Stimulated activated CD8-positive, alpha-beta memory T cell treated with anti-CD3 and anti-CD28 coated beads, Interleukin-4, amount 100 ng/mL, for 24 hours (primary cell): ENCODE measurements at regions not wholly inside any gene's neighbourhood (a gene's known extent, or its start where the extent isn't known, plus 50 kb on each side); places are given as distances from the start of the nearest gene placed in this dataset.
"Not testable (repeated sequence)": the region's sequence is repeated elsewhere in the genome, so short reads cannot be mapped to it uniquely, and the experiment has no call there.

ENCODE experiments used
- DNase-seq: peaks from one replicate; pipeline ENCODE4 v3.0.0-alpha.2; 2020; ENCODE audit warnings: low read depth

DNA sequence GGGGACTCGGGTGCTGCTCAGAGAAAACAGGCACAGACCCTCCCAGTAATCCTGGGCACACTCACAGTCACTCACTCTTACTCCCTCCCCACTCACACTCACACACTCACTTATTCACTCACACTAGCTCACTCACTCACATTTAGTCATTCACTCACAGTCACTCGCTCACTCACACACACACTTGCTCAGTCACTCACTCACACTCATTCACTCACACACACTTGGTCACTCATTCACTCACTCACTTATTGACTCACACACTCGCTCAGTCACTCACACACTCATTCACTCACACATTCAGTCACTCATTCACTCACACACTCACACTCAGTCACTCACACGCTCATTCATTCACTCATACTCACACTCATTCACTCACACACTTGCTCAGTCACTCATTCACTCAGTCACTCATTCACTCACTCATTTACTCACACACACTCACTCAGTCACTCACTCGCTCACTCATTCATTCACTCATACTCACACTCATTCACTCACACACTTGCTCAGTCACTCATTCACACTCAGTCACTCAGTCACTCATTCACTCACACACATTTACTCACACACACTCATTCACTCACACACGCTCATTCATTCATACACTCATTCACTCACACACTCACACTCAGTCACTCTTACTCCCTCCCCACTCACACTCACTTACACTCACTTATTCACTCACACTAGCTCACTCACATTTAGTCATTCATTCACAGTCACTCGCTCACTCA, 164.2 kb upstream of the C1orf174 start:
- DNase-seq = no peak

DNA sequence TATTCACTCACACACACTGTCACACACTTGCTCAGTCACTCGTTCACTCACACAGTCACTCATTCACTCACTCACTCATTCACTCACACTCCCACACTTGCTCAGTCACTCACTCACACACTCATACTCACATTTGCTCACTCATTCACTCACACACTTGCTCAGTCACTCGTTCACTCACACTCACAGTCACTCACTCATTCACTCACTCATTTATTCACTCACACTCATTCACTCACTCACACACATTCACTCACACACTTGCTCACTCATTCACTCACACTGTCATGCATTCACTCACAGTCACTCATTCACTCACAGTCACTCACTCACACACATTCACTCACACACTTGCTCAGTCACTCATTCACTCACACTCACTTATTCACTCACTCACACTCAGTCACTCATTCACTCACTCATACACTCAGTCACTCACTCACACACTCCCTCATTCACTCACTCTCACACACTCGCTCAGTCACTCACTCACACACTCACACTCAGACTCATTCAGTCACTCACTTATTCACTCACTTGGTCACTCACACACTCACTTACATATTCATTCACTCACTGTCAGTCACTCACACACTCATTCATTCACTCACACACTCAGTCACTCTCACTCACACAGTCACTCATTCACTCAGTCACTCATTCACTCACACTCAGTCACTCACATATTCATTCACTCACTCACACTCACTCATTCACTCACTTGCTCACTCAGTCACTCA, 167.0 kb upstream of the C1orf174 start:
- no peak for DNase-seq

DNA sequence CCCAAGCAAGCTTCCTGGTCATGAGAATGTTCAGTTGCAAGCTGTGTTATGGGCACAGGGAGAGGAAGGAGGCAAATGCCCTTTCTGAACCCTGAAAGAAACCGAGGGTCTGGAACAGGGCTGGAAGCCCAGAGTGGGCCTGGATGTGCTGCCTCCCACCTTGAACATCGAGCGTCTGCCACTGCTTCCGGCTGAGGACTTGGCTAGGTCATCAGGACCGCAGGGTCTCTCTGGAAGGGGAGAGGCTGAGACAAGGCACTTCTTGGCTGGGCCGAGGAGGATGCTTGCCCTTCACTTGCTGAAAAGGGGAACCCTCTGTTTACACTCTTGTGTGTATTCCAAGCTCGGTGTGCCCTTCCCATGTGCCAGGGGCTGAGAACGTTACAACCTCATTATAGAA, 168.0 kb upstream of the C1orf174 start:
- DNase-seq = no peak

DNA sequence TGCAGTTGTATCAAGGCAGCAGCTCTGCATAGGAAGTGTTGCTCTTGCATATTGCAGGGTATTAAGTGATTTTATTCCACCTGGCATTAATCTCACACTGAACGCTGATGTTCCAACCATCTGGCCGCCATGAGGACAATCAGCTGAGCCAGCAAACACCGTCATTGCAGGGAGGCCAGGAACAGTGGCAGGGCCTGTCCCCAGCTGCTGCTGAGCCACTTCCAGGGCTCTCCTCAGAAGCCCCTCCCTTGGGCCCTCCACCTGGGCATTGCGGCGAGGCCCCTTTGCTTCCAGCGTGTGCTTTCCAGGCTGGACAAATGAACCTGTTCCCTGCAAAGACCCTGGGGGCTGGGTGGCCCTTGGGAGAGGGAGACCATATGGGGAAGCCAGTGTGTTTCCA, 171.6 kb upstream of the C1orf174 start:
- DNase-seq = no peak

DNA sequence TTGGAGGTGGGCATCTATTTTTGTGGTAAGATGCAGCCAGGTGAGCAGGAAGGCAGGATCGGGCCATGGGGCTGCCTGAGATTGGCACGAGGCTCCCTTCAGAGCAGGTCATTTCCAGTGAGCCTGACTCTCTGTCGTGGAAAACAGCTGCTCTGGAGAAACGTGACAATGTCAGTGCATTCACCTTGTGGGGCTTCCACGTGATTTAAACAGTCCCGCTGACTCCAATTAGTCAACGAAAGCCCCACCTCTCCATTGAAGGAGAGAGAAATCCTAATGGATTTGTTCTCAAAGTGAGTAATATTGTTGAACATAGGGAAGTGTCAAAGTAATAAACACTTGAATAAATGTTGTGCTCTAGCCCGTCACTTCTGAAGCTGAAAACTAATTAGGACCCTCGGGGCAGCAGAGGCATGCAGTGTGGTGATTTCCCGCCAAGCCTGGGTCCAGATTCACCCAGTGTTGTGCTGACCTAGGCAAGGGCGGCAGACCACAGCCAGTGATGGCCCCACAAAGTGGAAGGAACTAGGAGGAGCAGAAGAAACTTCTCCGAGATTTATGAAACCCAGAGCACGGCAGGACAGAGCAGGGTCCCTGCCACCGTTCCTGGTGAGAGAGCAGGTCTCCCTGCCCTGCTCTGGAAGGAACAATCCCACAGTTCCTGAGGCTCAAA, 172.5 kb upstream of the C1orf174 start:
- DNase-seq = no peak

DNA sequence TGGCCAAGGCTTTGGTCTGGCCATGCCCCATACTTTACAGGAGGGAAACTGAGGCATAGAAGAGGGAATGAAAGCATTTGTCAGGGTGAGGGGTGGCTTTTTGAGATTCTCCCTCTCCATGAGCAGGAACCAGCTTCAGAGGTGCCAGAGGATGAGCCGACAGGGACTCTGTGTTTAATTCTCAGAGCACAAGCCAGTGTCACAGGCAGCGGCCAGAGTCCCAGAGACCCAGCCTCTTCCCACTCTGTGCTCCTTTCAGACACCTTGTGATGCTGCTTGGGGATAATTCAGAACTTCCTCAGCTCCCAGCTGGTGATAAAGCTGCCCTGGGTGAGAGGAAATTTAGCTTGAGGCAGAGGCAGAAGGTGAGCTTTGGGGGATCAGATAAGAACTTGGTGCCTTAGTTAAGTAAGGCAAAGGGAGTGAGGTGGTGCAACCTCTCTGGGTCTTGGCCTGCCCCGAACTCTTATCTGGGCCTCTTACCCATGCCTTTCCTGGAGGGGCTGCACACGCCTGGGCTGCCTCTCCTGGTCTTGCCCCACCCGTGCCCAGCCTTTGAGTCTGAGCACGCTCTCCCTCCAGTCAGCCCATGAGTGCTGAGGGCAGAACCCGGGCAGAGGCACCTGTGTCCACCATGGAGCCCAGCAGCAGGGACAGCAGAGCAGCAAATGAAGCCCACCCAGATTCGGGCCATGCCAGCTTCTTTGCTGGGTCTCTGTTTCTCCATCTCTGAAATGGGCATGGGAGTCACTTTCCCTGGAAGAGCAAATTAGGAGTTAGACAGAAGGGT, 175.6 kb upstream of the C1orf174 start:
- DNase-seq = no peak

DNA sequence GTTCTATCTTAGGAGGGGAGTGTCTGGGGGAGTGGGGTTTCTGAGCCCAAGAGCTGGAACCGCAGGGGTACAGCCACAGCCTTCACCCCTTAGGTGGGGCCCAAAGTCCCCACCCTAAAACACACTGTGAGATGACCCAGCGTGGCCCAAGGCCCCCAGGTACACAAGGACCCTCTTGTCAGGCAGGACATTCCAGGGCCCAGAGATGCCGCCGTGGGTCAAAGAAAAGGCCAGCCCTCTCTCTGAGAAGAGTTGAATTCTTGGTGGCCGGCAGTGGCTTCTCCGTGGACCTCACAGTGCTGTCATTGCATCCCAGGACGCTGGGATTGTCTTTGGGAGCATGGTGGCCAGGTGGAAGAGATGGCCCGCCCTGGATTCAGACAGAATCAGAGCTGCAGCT, 176.3 kb upstream of the C1orf174 start:
- DNase-seq = no peak

DNA sequence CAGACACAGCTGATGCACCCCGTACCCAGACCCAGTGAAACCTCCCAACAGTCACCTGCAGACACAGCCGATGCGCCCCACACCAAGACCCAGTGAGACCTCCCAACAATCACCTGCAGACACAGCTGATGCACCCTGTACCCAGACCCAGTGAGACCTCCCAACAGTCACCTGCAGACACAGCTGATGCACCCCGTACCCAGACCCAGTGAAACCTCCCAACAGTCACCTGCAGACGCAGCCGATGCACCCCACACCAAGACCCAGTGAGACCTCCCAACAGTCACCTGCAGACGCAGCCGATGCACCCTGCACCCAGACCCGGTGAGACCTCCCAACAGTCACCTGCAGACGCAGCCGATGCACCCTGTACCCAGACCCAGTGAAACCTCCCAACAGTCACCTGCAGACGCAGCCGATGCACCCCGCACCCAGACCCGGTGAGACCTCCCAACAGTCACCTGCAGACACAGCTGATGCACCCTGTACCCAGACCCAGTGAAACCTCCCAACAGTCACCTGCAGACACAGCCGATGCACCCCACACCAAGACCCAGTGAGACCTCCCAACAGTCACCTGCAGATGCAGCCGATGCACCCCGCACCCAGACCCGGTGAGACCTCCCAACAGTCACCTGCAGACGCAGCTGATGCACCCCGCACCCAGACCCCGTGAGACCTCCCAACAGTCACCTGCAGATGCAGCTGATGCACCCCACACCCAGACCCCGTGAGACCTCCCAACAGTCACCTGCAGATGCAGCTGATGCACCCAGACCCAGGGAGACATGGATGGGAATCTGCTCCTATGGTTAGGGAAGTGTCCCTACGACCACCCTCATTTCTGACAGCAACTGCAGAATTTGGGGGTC, 178.3 kb upstream of the C1orf174 start:
- not testable (repeated sequence) for DNase-seq

DNA sequence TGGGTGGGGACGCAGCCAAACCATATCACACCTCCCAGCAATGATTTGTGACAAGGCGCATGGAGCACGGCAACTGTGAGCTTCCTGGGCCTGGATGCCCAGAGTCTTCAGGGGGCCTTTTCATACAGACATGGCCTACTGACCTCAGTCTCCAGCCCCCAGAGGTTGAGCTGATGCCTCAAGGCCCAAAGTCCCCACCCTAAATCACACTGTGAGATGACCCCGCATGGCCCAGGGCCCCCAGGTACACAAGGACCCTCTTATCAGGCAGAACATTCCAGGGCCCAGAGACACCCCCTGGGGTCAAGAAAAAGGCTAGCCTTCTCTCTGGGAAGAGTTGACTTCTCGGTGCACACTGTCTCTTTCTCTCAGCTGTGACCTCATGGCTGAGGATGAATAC, 179.7 kb upstream of the C1orf174 start:
- no peak for DNase-seq

DNA sequence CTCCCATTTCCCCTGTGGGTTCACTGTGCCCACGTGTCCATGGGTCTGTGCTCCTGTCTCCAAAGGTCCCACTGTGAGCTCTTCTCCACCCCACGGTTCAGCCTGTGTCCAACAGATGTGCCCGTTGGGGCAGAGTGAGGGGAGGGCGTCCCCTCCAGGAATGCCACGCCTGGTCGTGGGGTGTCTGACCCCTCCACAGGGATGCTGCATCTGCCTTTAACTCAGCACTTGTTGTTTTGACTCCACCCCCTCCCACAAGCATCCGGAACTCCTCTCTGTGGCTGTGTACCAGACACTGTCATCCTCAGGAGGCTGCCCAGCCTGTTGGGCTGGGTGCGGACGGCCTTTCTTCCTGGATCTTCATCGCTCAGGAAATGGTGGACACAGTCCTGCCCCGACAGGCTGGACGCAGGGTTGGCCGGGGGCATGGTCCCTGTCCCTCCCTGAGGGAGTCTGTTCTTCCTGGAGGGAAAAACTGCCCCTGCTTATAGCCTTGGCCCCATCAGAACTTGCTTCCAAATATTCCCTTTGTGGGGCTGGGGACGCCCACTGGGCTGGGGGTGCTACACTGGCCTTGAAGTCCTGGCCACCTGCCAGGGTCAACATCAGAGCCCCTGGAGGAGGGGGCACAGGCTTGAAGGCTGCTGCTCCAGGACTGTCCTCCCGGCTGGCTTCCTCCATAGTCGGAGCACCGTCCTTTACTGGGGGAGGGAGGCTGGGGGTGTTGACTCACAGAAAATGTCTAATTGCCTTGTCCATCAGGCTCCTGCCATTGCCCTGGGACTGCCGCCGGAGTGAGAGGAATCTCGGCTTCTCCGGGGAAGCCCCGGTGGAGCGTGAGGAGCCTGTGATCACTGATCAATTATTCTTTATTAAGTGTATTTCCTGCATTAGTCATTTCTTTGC, 182.0 kb upstream of the C1orf174 start:
- DNase-seq = no peak

DNA sequence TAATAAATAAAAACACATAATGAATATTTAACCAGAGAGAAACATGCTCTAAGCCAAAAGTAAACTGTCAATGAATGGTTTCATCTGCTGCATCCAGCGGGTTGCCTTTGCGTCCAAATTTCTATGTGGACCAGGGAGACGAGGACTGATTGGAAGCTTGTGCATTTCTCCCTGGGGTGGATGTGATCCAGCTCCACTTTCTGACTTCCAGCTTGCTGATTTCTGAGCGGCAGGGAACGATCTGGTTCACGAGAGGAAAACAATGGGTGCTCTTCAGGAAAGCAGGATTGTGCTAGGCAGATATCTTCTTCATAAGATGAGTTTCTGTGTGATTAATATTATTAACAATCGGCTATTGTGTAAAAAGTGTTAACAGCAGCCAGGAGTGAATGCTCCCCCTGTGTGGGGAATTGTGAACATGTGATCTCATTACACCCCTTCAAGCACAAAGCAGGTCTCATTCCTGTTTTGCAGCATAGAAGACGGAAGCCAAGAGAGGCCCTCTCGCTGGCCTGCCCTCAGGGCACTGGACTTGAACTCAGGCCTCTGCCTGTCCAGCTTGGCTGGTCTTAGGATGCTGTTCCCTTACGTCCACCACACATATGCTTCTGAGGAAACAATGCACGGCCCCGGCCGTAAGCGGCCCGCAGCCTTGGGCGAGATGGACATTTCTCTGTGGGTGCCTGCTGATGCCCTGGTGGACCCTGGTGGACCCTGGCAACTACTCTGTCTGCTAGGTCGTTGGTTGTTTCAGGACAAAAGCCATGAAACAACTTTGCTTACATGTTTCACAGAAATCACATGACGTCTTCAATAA, 183.4 kb upstream of the C1orf174 start:
- DNase-seq = no peak

DNA sequence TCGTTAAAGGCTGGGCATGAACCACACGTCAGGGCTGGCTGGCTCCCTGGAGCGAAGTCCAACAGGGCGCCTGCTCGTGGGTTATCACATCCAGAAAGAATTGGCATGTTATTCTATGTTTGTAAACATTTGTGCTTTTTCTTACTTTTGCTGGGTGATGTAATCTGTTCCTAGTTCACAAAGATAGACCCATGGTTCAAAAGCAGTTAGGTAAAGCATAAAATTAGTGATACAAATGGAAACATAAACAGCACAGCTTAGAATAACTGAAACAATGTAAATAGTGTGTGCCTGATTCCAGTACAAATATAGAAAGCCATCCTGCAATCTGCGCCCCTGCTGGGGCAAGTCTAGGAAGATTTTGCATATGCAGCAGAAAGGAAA, 184.0 kb upstream of the C1orf174 start:
- DNase-seq = no peak

DNA sequence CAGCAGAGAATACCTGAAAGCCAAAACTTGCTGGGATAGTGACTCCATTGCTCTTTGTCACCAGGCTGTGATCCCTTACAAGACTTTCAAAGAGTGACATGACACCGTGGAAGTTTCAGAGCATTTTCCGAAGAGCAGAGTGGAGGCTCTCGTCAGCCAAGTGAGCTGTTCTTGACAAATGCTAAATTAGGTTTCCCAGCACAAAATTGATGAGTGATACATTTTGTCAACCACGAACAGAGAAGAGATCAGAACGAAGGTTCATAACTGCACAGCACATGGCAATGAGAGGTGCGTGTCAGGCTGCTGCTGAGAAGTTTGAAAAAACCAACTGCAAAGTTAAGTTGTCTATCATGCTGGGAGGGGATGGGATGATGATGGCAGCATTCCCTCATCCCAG, 184.4 kb upstream of the C1orf174 start:
- no peak for DNase-seq

DNA sequence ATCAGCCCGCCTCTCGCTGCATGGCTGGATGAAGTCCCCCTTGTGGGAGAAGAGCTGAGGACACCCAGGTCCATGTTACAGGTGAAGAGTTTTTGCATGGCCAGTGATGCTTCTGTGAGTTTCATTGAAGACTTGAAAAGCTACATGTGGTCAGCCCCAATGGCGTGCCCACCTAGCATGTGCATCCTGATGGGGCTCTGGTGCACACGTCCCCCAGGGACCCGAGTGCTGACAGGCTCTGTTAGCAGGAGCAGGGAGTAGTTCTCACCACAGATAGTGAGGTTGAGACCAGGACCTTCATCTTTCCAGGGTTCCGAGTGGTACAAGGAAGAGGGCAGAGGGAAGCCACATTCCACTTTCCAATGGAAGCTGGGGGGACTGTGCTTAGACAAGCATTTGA, 184.8 kb upstream of the C1orf174 start:
- DNase-seq = no peak

DNA sequence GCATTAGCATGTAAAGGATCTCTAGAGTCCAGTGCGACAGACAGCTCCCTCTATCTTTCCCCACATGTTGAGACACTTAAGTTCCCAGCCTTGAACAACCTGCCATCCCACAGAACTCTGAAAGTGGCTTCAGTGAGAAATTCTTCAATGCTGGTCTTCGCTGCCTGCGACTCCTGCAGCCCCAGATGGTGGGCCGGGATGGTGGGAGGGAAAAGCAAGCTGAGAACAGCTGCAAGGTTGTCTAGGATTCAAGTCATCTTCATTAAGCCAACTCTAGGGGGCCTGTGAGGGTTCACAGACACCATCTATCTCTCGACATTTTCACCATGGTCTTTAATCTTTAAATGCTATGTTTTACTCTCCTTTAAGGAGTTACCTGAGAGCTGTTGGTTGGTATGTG, 185.5 kb upstream of the C1orf174 start:
- no peak for DNase-seq

DNA sequence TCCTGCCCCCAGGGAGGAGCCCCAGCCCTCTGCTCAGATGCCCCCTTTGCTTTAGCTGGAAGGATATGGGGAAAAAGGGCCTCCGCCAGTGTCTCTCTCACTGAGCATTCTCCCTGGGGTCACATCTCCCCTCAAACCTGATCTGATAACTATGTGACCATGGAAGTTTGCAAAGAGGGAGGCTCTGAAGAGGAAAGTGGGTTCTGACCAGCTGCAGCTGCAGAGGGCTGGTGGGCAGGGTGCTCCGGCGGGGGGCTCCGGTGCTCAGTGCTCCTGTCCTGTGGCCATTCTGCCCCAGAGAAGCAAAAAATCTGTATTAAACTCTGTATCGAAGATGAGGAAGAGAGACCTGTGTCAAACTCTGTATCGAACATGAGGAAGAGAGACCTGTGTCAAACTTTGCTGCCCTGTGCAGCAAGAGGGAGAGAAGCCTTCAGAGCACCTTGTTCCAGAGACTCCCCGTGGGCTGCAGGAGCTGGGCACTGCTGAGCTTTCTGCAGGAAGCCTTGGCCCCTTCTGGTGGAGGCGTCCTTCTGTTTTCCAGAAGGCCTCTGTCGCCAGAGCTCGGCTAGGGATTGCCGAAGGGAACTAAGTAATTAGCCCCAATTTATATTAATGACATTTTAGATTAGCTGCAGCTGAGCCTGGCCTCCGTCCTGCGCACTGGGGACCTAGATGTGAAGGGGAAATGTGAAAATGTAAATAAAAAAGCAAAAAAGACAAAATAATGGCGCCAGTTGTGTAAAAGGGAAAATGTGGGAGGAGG, 186.2 kb upstream of the C1orf174 start:
- DNase-seq = no peak

DNA sequence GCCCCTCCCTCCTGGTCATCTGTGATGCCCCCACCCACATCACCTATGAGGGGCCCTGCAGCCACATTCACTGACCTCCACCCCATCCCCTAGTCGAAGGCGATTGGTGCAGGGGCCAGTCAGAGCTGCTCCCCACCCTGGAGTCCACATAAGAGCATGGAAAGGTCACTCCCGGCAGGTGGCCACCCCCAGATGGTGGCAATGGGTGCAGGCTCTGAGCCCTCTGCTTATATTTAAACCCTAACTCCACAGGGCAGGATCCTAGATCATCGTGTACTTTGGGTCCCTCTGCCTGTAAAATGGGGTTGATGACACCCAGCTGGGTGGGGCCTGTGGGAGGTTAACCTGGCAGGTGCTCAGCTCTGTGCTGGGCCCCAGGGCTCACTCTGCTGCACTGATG, 186.8 kb upstream of the C1orf174 start:
- no peak for DNase-seq

DNA sequence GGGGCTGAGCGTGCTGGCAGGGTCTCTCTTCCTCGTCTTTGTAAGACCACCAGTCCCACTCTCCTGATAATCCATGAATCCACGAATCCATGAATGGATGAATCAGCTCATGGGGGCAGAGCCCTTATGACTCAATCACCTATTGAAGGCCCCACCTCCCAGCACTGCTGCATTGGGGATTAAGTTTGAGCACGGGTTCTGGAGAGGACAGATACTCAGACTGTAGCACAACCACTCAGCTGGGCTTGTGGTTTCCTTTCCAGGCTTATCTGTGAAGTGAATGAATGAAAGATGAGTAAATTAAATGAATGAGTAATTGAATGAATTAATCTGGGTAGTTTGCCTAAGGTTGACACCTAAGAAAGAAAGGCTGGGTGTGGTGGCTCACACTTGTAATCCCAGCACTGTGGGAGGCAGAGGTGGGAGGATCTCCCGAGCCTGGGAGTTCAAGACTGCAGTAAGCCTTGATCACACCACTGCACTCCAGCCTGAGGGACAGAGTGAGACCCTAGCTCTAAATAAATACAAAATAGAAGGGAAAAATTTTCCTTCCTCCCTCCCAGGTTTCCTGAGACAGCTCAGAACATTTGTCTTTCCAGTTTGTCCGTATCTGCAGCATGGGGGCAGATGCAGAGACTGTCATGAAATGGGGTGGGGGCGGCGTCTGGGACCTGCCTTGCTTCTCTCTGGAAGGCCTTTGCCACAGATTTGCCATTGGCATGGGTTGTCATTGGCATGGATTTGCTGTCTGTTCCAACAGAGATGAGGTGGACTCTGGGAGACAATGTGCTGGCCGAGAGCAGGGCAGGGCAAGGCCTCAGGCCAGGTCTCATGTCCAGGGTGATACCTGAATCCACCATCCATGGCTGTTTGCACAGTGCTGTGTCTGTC, 187.7 kb upstream of the C1orf174 start:
- no peak for DNase-seq
